HepG2 (cell line): ENCODE measurements at regions not wholly inside any gene's neighbourhood (a gene's known extent, or its start where the extent isn't known, plus 50 kb on each side); places are given as distances from the start of the nearest gene placed in this dataset.

ENCODE experiments used
- ATAC-seq: fragments of 200-7000 bp; cut with Tn5 transposase; 3 replicates; pipeline ENCODE4 v1.9.1; 2020; ENCODE audit warnings: mild to moderate bottlenecking, moderate library complexity
- BruUV-seq: library from RNA; stranded (reverse); fragments of 400-500 nt; replicated peaks from 2 replicates; lab custom pipeline; 2021; lab: Mats Ljungman, UMichigan
- CTCF ChIA-PET: fragments of 300-600 bp; formaldehyde crosslinking; extraction: SDS; loops from one replicate; lab custom pipeline; 2021; ENCODE audit warnings: low total read pairs, inconsistent platforms, low intra/inter-chr PET ratio; lab: Yijun Ruan, JAX
- POLR2A ChIA-PET: fragments of 350-600 bp; sonication (Branson Sonifier 250); formaldehyde crosslinking; loops from one replicate; lab custom pipeline; 2020; ENCODE audit warnings: antibody characterized with exemption, inconsistent platforms; lab: Yijun Ruan, JAX
- DNase-seq: peaks from one replicate; pipeline ENCODE4 v3.0.0-alpha.2; 2015; ENCODE audit warnings: low spot score
- FAIRE-seq: peaks from 3 replicates; lab custom pipeline; 2011; peaks lifted over from hg19 to GRCh38; lab: Jason Lieb, UNC
- H2AFZ ChIP-seq: one replicate; pipeline ENCODE4 v1.6.1; 2011; ENCODE audit warnings: low read length, inconsistent platforms
- H3K27ac ChIP-seq: fragments of 300-600 bp; 3 replicates; pipeline ENCODE4 v1.8.0; 2011; ENCODE audit warnings: mixed run types, mild to moderate bottlenecking, mixed read lengths, low read length, inconsistent platforms; ENCODE audit not compliant: insufficient read depth; ENCODE audit errors: extremely low read length
- H3K27me3 ChIP-seq, 2 experiments: fragments of 200-600 bp in 1 of 2; 2 replicates in 1 of 2; 3 replicates in 1 of 2; pipeline versions ENCODE4 v1.6.0 to v1.8.0; 2011; ENCODE audit warnings: low read length in 2 of 2, mild to moderate bottlenecking in 2 of 2, moderate library complexity in 2 of 2, inconsistent platforms in 1 of 2; ENCODE audit not compliant: insufficient read depth in 2 of 2, control insufficient read depth in 1 of 2
- H3K36me3 ChIP-seq, 2 experiments: fragments of 200-600 bp in 1 of 2; replicated peaks in 1 of 2; 2 replicates in 1 of 2; 3 replicates in 1 of 2; pipeline versions ENCODE4 v1.5.1 to v1.8.0; 2011; ENCODE audit warnings: low read length in 2 of 2, inconsistent platforms in 1 of 2; ENCODE audit not compliant: insufficient read depth in 2 of 2, control insufficient read depth in 1 of 2
- H3K4me1 ChIP-seq: 2 replicates; pipeline ENCODE4 v1.5.1; 2012; ENCODE audit warnings: low read length, inconsistent platforms; ENCODE audit not compliant: insufficient read depth
- H3K4me2 ChIP-seq: 2 replicates; pipeline ENCODE4 v1.6.0; 2011; ENCODE audit warnings: low read depth, low read length, inconsistent platforms
- H3K4me3 ChIP-seq, 3 experiments: fragments of 200-600 bp in 1 of 3; sonication (generic), shearing (Covaris generic) in 1 of 3; replicated peaks in 1 of 3; 2 replicates each; pipeline ENCODE4 v1.5.1; 2011 to 2016; ENCODE audit warnings: low read length in 3 of 3, inconsistent platforms in 2 of 3, low read depth in 2 of 3, mild to moderate bottlenecking in 2 of 3, control low read depth in 1 of 3, mixed read lengths in 1 of 3; ENCODE audit not compliant: insufficient read depth in 1 of 3
- H3K79me2 ChIP-seq: one replicate; pipeline ENCODE4 v1.6.1; 2011; ENCODE audit warnings: low read length, inconsistent platforms; ENCODE audit not compliant: insufficient read depth
- H3K9ac ChIP-seq: 2 replicates; pipeline ENCODE4 v1.6.0; 2011; ENCODE audit warnings: mild to moderate bottlenecking, low read depth, low read length, inconsistent platforms; ENCODE audit not compliant: insufficient read depth
- H3K9me3 ChIP-seq: 2 replicates; pipeline ENCODE4 v1.5.1; 2012; ENCODE audit warnings: mild to moderate bottlenecking, low read length
- H4K20me1 ChIP-seq: 2 replicates; pipeline ENCODE4 v1.6.0; 2011; ENCODE audit warnings: inconsistent platforms, mild to moderate bottlenecking, low read length, moderate library complexity; ENCODE audit not compliant: insufficient read depth
- CTCF ChIP-seq: sonication (generic); formaldehyde crosslinking; IDR thresholded peaks from 2 replicates; pipeline ENCODE4 v1.5.0; 2020; ENCODE audit warnings: mild to moderate bottlenecking, missing genetic modification reagents, moderate library complexity
- HOMEZ ChIP-seq: IDR thresholded peaks from 2 replicates; pipeline ENCODE4 v1.6.1; 2016; ENCODE audit warnings: low read depth
- IRF2 ChIP-seq: IDR thresholded peaks from 2 replicates; pipeline ENCODE4 v1.6.1; 2018; ENCODE audit warnings: missing genetic modification reagents, missing compliant biosample characterization
- MTF1 ChIP-seq: sonication (generic); formaldehyde crosslinking; IDR thresholded peaks from 2 replicates; pipeline ENCODE4 v1.5.0; 2020; ENCODE audit warnings: missing genetic modification reagents
- POGZ ChIP-seq: sonication (generic); formaldehyde crosslinking; IDR thresholded peaks from 2 replicates; pipeline ENCODE4 v1.4.0; 2020; ENCODE audit warnings: mild to moderate bottlenecking, missing genetic modification reagents
- SP140L ChIP-seq: sonication (generic); formaldehyde crosslinking; IDR thresholded peaks from 2 replicates; pipeline ENCODE4 v1.4.0; 2020; ENCODE audit warnings: missing genetic modification reagents, borderline replicate concordance
- STAT6 ChIP-seq: sonication (generic); formaldehyde crosslinking; IDR thresholded peaks from 2 replicates; pipeline ENCODE4 v1.4.0; 2020; ENCODE audit warnings: missing genetic modification reagents, mild to moderate bottlenecking, borderline replicate concordance
- TBL1XR1 ChIP-seq: fragments of 150-350 bp; IDR thresholded peaks from 2 replicates; pipeline ENCODE4 v1.6.1; 2014; ENCODE audit warnings: borderline replicate concordance, low read length; ENCODE audit not compliant: partially characterized antibody
- ZKSCAN5 ChIP-seq: sonication (generic); formaldehyde crosslinking; IDR thresholded peaks from 2 replicates; pipeline ENCODE4 v1.5.1; 2020; ENCODE audit warnings: mild to moderate bottlenecking, missing genetic modification reagents
- ZNF280D ChIP-seq: sonication (generic); formaldehyde crosslinking; IDR thresholded peaks from 2 replicates; pipeline ENCODE4 v1.5.1; 2020; ENCODE audit warnings: mild to moderate bottlenecking, missing genetic modification reagents
- ZNF414 ChIP-seq: sonication (generic); formaldehyde crosslinking; IDR thresholded peaks from 2 replicates; pipeline ENCODE4 v1.5.0; 2020; ENCODE audit warnings: missing genetic modification reagents
- ZNF616 ChIP-seq: sonication (generic); formaldehyde crosslinking; IDR thresholded peaks from 2 replicates; pipeline ENCODE4 v1.5.0; 2020; ENCODE audit warnings: low read depth, mild to moderate bottlenecking, missing genetic modification reagents
- ZNF629 ChIP-seq: sonication (generic); formaldehyde crosslinking; conservative IDR thresholded peaks from 2 replicates; pipeline ENCODE4 v1.5.0; 2020; ENCODE audit warnings: missing genetic modification reagents
- ZSCAN9 ChIP-seq: IDR thresholded peaks from 2 replicates; pipeline ENCODE4 v1.6.1; 2016; ENCODE audit warnings: borderline replicate concordance
- in situ Hi-C: cut with HindIII; loops from 2 replicates; pipeline ENCODE4 v1.10.0; 2017; ENCODE audit warnings: low pct_unique_long_range_greater_than_20kb; ENCODE audit not compliant: extremely low pct_ligation_motif_present
- intact Hi-C: fragments of 100-400 bp; cut with micrococcal nuclease; formaldehyde crosslinking; loops from one replicate; pipeline ENCODE4 v1.10.0; 2022; ENCODE audit not compliant: unreplicated experiment

- H3K9me3 ChIP-seq: peaks cover 27% of the 10 kb centered on the region
- H3K79me2 ChIP-seq: no peaks in the 10 kb centered on the region
- DNase-seq (no peak), ATAC-seq (no peak), FAIRE-seq (no peak)
- H3K9ac ChIP-seq: no peak overlapping the region
- intact Hi-C loops: no loop called here
- no peak overlapping the region for H3K27ac ChIP-seq
- no peaks in the 10 kb centered on the region for H3K27me3 ChIP-seq
- no peak overlapping the region for H3K4me3 ChIP-seq
- in situ Hi-C loops: no loop called here
- H3K36me3 ChIP-seq: no peaks in the 10 kb centered on the region
- ChIA-PET POLR2A (no interaction called here), CTCF (no interaction called here)
- H4K20me1 ChIP-seq: no peaks in the 10 kb centered on the region
- BruUV-seq: no TSS peak
- no peak overlapping the region for H3K4me2 ChIP-seq
- H3K4me1 ChIP-seq: no peaks in the 10 kb centered on the region
- H2AFZ ChIP-seq: no peak overlapping the region
- TF ChIP-seq ZKSCAN5 (CRISPR knock-in tag): no peak
- no peak for TF ChIP-seq IRF2
- no peak for TF ChIP-seq HOMEZ (CRISPR knock-in tag)
- no peak for TF ChIP-seq STAT6 (CRISPR knock-in tag)
- no peak for TF ChIP-seq POGZ (CRISPR knock-in tag)
- TF ChIP-seq ZNF616 (CRISPR knock-in tag): no peak
- TF ChIP-seq ZSCAN9: no peak
- no peak for TF ChIP-seq ZNF280D
- TF ChIP-seq TBL1XR1: no peak
- TF ChIP-seq MTF1 (CRISPR knock-in tag): no peak
- no peak for TF ChIP-seq ZNF629 (CRISPR knock-in tag)
- no peak for TF ChIP-seq SP140L (CRISPR knock-in tag)
- TF ChIP-seq ZNF414: no peak
- no peak for TF ChIP-seq CTCF
Measured at GRCh38 chr4:33948921-33949320, 2295.4 kb downstream of the ARAP2 start.
